CD14-positive monocyte (primary cell): ENCODE measurements at regions not wholly inside any gene's neighbourhood (a gene's known extent, or its start where the extent isn't known, plus 50 kb on each side); places are given as distances from the start of the nearest gene placed in this dataset.

Source experiments
- DNase-seq, 3 donors: peaks; one replicate each; pipeline ENCODE4 v3.0.0-alpha.2; 2011 to 2022
- H2AFZ ChIP-seq: 2 replicates; pipeline ENCODE4 v1.6.0; 2012; ENCODE audit warnings: mild to moderate bottlenecking, low read depth, low read length, inconsistent platforms; ENCODE audit not compliant: insufficient read depth, poor library complexity, severe bottlenecking
- H3K27ac ChIP-seq, 2 donors: 1 replicate in 1 of 2; 2 replicates in 1 of 2; pipeline ENCODE4 v1.5.1; 2012 to 2013; ENCODE audit warnings: low read length in 2 of 2, control low read depth in 1 of 2, inconsistent platforms in 1 of 2, low read depth in 1 of 2, mild to moderate bottlenecking in 1 of 2
- H3K27me3 ChIP-seq, 2 donors: one replicate each; pipeline versions ENCODE4 v1.6.0 to v1.6.1; 2011 to 2013; ENCODE audit warnings: low read length in 2 of 2; ENCODE audit not compliant: control insufficient read depth in 2 of 2, insufficient read depth in 2 of 2
- H3K36me3 ChIP-seq, 2 donors: replicated peaks in 1 of 2; 1 replicate in 1 of 2; 2 replicates in 1 of 2; pipeline versions ENCODE4 v1.5.1 to v1.6.1; 2012 to 2013; ENCODE audit warnings: low read length in 2 of 2, control low read depth in 1 of 2, inconsistent platforms in 1 of 2, mild to moderate bottlenecking in 1 of 2; ENCODE audit not compliant: insufficient read depth in 2 of 2, control insufficient read depth in 1 of 2
- H3K4me1 ChIP-seq, 2 donors: 1 replicate in 1 of 2; 2 replicates in 1 of 2; pipeline versions ENCODE4 v1.5.1 to v1.6.1; 2012 to 2013; ENCODE audit warnings: low read length in 2 of 2, control low read depth in 1 of 2, inconsistent platforms in 1 of 2, mild to moderate bottlenecking in 1 of 2, moderate library complexity in 1 of 2; ENCODE audit not compliant: insufficient read depth in 2 of 2, control insufficient read depth in 1 of 2
- H3K4me2 ChIP-seq: replicated peaks from 2 replicates; pipeline ENCODE3; 2012; ENCODE audit warnings: low read length, moderate library complexity, mild to moderate bottlenecking; ENCODE audit not compliant: poor library complexity, severe bottlenecking; ENCODE audit errors: extremely low read depth
- H3K4me3 ChIP-seq, 3 experiments: fragments of 200-600 bp in 1 of 3; sonication (generic) in 1 of 3; replicated peaks in 1 of 3; 1 replicate in 2 of 3; 2 replicates in 1 of 3; pipeline ENCODE4 v1.5.1; 2011 to 2013; ENCODE audit warnings: low read length in 3 of 3, mild to moderate bottlenecking in 3 of 3, control low read depth in 2 of 3, low read depth in 2 of 3, inconsistent platforms in 1 of 3, moderate library complexity in 1 of 3
- H3K79me2 ChIP-seq: 2 replicates; pipeline ENCODE4 v1.6.0; 2012; ENCODE audit warnings: mild to moderate bottlenecking, control low read depth, inconsistent platforms, low read length, moderate library complexity; ENCODE audit not compliant: insufficient read depth
- H3K9ac ChIP-seq: 2 replicates; pipeline ENCODE4 v1.6.0; 2017; ENCODE audit warnings: low read length, mild to moderate bottlenecking; ENCODE audit not compliant: insufficient read depth, poor library complexity, severe bottlenecking
- H3K9me3 ChIP-seq, 2 donors: replicated peaks in 1 of 2; 1 replicate in 1 of 2; 2 replicates in 1 of 2; pipeline versions ENCODE4 v1.5.1 to v1.6.1; 2012 to 2013; ENCODE audit warnings: low read length in 2 of 2, control low read depth in 1 of 2; ENCODE audit not compliant: control insufficient read depth in 1 of 2, insufficient read depth in 1 of 2
- H4K20me1 ChIP-seq: 2 replicates; pipeline ENCODE4 v1.6.0; 2012; ENCODE audit warnings: mild to moderate bottlenecking, low read length, control low read depth, moderate library complexity; ENCODE audit not compliant: insufficient read depth
- H3K27ac Mint-ChIP-seq, 7 donors: one replicate each; pipeline ENCODE4 v1.8.0; 2020; ENCODE audit warnings: mild to moderate bottlenecking in 7 of 7, mixed read lengths in 7 of 7, moderate library complexity in 6 of 7, inconsistent platforms in 2 of 7
- H3K27me3 Mint-ChIP-seq, 3 donors: one replicate each; pipeline ENCODE4 v1.8.0; 2021 to 2022; ENCODE audit warnings: low read depth in 3 of 3, mild to moderate bottlenecking in 3 of 3, mixed read lengths in 3 of 3, moderate library complexity in 3 of 3, inconsistent platforms in 1 of 3
- H3K36me3 Mint-ChIP-seq, 2 donors: one replicate each; pipeline ENCODE4 v1.8.0; 2020; ENCODE audit warnings: mixed read lengths in 2 of 2, inconsistent platforms in 1 of 2, mild to moderate bottlenecking in 1 of 2
- H3K4me1 Mint-ChIP-seq: one replicate; pipeline ENCODE4 v1.8.0; 2020; ENCODE audit warnings: mild to moderate bottlenecking, mixed read lengths
- H3K4me3 Mint-ChIP-seq, 2 donors: one replicate each; pipeline ENCODE4 v1.8.0; 2020; ENCODE audit warnings: mild to moderate bottlenecking in 2 of 2, mixed read lengths in 2 of 2, moderate library complexity in 1 of 2
- H3K9me3 Mint-ChIP-seq, 7 donors: one replicate each; pipeline ENCODE4 v1.8.0; 2020 to 2022; ENCODE audit warnings: mixed read lengths in 7 of 7, mild to moderate bottlenecking in 6 of 7, moderate library complexity in 6 of 7, inconsistent platforms in 2 of 7
- WGBS: methylation state at CpG from one replicate; pipeline ENCODE4 v1.1.5; 2013; ENCODE audit warnings: missing lambda C conversion rate; ENCODE audit not compliant: insufficient coverage; 5-methylcytosine and 5-hydroxymethylcytosine counted together
- intact Hi-C, 2 donors: fragments of 100-400 bp; cut with micrococcal nuclease; formaldehyde crosslinking; loops; one replicate each; pipeline versions ENCODE4 v1.15.0 to v1.15.1; 2023
- TF ChIP-seq, protein P1 (sequence below): fragments of 200-600 bp; IDR thresholded peaks from one replicate; pipeline ENCODE4 v1.8.0; 2022; ENCODE audit warnings: antibody characterized with exemption, mild to moderate bottlenecking

DNA sequence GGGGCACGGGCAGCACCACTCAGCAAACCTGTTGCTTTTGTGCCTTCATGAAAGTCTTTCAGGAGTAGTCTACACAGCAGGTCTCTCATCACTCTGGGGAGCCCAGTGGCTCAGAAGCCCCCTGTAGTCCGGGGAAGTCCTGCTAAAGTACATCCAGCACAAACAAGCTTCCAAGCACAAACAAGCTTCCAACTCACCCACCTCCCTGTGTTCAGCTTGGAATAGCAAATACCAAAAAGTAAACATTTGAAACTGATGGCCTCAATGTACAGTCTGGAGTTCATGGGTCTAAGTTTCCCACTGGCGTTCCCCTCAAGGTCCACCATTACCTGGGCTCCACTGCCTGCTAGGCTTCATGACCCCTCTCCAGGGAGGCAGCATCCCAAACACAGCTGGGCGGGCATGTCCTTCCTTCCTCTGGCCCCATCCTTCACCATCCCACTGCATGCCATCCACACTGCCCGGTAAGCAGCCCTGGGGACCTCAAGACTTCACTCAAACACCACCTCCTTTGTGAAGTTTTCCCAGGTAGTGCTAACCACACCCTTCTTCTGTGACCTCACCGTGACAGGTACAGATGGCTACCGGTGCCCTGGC, 62.8 kb upstream of the SIAH1 start:
- intact Hi-C loops = no loop called here
- Mint-ChIP-seq H3K9me3 (no peaks in the 10 kb centered on the region), H3K36me3 (no peaks in the 10 kb centered on the region), H3K4me1 (peaks cover 8% of the 10 kb centered on the region), H3K27ac (no peak overlapping the region), H3K27me3 (peaks cover 2 to 5% (median 3%) of the 10 kb centered on the region in 3 donors), H3K4me3 (no peak overlapping the region)
- Histone ChIP-seq H3K9me3 (no peaks in the 10 kb centered on the region), H3K4me2 (no peak overlapping the region), H4K20me1 (no peaks in the 10 kb centered on the region), H3K79me2 (no peaks in the 10 kb centered on the region), H3K36me3 (no peaks in the 10 kb centered on the region), H3K4me3 (no peak overlapping the region), H3K9ac (no peak overlapping the region), H3K27ac (no peak overlapping the region), H3K4me1 (peaks cover 0 to 6% of the 10 kb centered on the region in 2 donors), H3K27me3 (no peaks in the 10 kb centered on the region), H2AFZ (no peak overlapping the region)
- WGBS = 94% methylated on average over 7 of the region's 7 CpGs
- TF ChIP-seq, protein P1, sequence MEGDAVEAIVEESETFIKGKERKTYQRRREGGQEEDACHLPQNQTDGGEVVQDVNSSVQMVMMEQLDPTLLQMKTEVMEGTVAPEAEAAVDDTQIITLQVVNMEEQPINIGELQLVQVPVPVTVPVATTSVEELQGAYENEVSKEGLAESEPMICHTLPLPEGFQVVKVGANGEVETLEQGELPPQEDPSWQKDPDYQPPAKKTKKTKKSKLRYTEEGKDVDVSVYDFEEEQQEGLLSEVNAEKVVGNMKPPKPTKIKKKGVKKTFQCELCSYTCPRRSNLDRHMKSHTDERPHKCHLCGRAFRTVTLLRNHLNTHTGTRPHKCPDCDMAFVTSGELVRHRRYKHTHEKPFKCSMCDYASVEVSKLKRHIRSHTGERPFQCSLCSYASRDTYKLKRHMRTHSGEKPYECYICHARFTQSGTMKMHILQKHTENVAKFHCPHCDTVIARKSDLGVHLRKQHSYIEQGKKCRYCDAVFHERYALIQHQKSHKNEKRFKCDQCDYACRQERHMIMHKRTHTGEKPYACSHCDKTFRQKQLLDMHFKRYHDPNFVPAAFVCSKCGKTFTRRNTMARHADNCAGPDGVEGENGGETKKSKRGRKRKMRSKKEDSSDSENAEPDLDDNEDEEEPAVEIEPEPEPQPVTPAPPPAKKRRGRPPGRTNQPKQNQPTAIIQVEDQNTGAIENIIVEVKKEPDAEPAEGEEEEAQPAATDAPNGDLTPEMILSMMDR = no peak
- no peak for DNase-seq

DNA sequence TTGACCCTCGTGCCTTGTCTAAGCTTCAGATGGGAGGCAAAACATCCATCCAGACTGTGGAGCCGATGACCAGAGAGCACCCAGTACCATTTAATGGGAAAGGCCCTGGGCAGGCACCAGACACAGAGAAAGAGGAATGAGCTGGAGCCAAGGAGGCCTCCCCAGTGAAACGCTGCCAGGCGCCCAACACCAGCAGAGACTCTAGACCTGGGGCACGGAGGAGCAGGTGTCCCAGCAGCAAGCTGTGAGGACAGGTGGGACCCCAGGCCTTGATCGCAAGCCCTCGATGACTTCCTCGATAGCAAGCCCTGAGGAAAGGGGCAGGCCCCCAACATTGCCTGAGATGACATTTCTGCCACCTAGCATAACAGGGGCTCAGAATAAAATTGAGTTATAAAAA, 62.2 kb upstream of the SIAH1 start:
- Mint-ChIP-seq H3K27ac (no peak overlapping the region), H3K9me3 (no peaks in the 10 kb centered on the region), H3K36me3 (no peaks in the 10 kb centered on the region), H3K27me3 (peaks cover 1 to 4% (median 2%) of the 10 kb centered on the region in 3 donors), H3K4me1 (peaks cover 8% of the 10 kb centered on the region), H3K4me3 (no peak overlapping the region)
- no peaks in the 10 kb centered on the region for H3K36me3 ChIP-seq
- peaks cover 0 to 6% of the 10 kb centered on the region in 2 donors for H3K4me1 ChIP-seq
- no peak for DNase-seq
- intact Hi-C loops = no loop called here
- H4K20me1 ChIP-seq = no peaks in the 10 kb centered on the region
- 95% methylated on average over 4 of the region's 8 CpGs for WGBS
- no peak overlapping the region for H3K9ac ChIP-seq
- H3K27me3 ChIP-seq = no peaks in the 10 kb centered on the region
- no peaks in the 10 kb centered on the region for H3K79me2 ChIP-seq
- TF ChIP-seq, protein P1 = no peak
- H3K4me2 ChIP-seq = no peak overlapping the region
- no peak overlapping the region for H2AFZ ChIP-seq
- no peak overlapping the region for H3K4me3 ChIP-seq
- no peaks in the 10 kb centered on the region for H3K9me3 ChIP-seq
- no peak overlapping the region for H3K27ac ChIP-seq
